PC-3 (cell line): ENCODE measurements at regions not wholly inside any gene's neighbourhood (a gene's known extent, or its start where the extent isn't known, plus 50 kb on each side); places are given as distances from the start of the nearest gene placed in this dataset.

ENCODE experiments used
- ATAC-seq: fragments of 200-7000 bp; cut with Tn5 transposase; 2 replicates; pipeline ENCODE4 v1.9.1; 2020; ENCODE audit warnings: mild to moderate bottlenecking, moderate library complexity
- BruUV-seq: library from RNA; stranded (reverse); fragments of 400-500 nt; replicated peaks from 2 replicates; lab custom pipeline; 2021; lab: Mats Ljungman, UMichigan
- CTCF ChIA-PET: fragments of 300-600 bp; sonication (Branson Sonifier 250); formaldehyde crosslinking; loops from one replicate; lab custom pipeline; 2022; ENCODE audit warnings: antibody characterized with exemption; lab: Charles Lee
- POLR2A ChIA-PET: fragments of 300-600 bp; sonication (Branson Sonifier 250); formaldehyde crosslinking; loops from one replicate; lab custom pipeline; 2022; ENCODE audit warnings: antibody characterized with exemption; ENCODE audit not compliant: unreplicated experiment; lab: Charles Lee
- DNase-seq: peaks from one replicate; pipeline ENCODE4 v3.0.0-alpha.2; 2015
- H2AFZ ChIP-seq: fragments of 300-600 bp; sonication (generic); 2 replicates; pipeline ENCODE4 v1.6.0; 2016; ENCODE audit warnings: antibody characterized with exemption, low read length
- H3F3A ChIP-seq: fragments of 300-600 bp; sonication (generic); one replicate; pipeline ENCODE4 v1.6.0; 2017; ENCODE audit warnings: antibody characterized with exemption, low read length, control low read depth, mild to moderate bottlenecking; ENCODE audit not compliant: unreplicated experiment
- H3K27ac ChIP-seq: fragments of 300-600 bp; sonication (generic); 2 replicates; pipeline ENCODE4 v1.5.1; 2016; ENCODE audit warnings: mild to moderate bottlenecking, low read length
- H3K27me3 ChIP-seq: fragments of 300-600 bp; sonication (generic); 2 replicates; pipeline ENCODE4 v1.6.1; 2016; ENCODE audit warnings: low read length, mixed read lengths
- H3K36me3 ChIP-seq: fragments of 300-600 bp; sonication (generic); 2 replicates; pipeline ENCODE4 v1.6.1; 2016; ENCODE audit warnings: low read depth, mixed run types, low read length, mixed read lengths
- H3K4me1 ChIP-seq: fragments of 300-600 bp; sonication (generic); 2 replicates; pipeline ENCODE4 v1.5.1; 2016; ENCODE audit warnings: low read length; ENCODE audit not compliant: insufficient read depth
- H3K4me2 ChIP-seq: fragments of 300-600 bp; sonication (generic); 2 replicates; pipeline ENCODE4 v1.6.0; 2016; ENCODE audit warnings: low read length
- H3K4me3 ChIP-seq: fragments of 300-600 bp; sonication (generic); 2 replicates; pipeline ENCODE4 v1.5.1; 2016; ENCODE audit warnings: mild to moderate bottlenecking, low read length, mixed read lengths
- H3K79me2 ChIP-seq: fragments of 300-600 bp; sonication (generic); 2 replicates; pipeline ENCODE4 v1.6.1; 2017; ENCODE audit warnings: low read length, mixed read lengths
- H3K9ac ChIP-seq: fragments of 300-600 bp; sonication (generic); 2 replicates; pipeline ENCODE4 v1.6.0; 2016; ENCODE audit warnings: mild to moderate bottlenecking, low read length
- H3K9me2 ChIP-seq: fragments of 300-600 bp; sonication (generic); replicated peaks from 2 replicates; pipeline ENCODE4 v1.6.1; 2016; ENCODE audit warnings: mixed run types, low read length, mixed read lengths
- H3K9me3 ChIP-seq: fragments of 300-600 bp; sonication (generic); 2 replicates; pipeline ENCODE4 v1.6.1; 2016; ENCODE audit warnings: low read length, mixed read lengths
- H4K20me1 ChIP-seq: fragments of 300-600 bp; sonication (generic); 2 replicates; pipeline ENCODE4 v1.6.1; 2016; ENCODE audit warnings: low read length, mixed read lengths
- CTCF ChIP-seq: fragments of 300-600 bp; sonication (generic); conservative IDR thresholded peaks from 2 replicates; pipeline ENCODE4 v1.5.1; 2017; ENCODE audit warnings: antibody characterized with exemption, low read depth, mild to moderate bottlenecking, low read length
- EZH2 ChIP-seq: fragments of 300-600 bp; sonication (generic); IDR thresholded peaks from one replicate; pipeline ENCODE4 v1.6.1; 2017; ENCODE audit warnings: antibody characterized with exemption, mild to moderate bottlenecking, low read length; ENCODE audit not compliant: unreplicated experiment
- EZH2phosphoT487 ChIP-seq: fragments of 300-600 bp; sonication (generic); IDR thresholded peaks from 2 replicates; pipeline ENCODE4 v1.6.1; 2018; ENCODE audit warnings: mild to moderate bottlenecking, antibody characterized with exemption, low read length, borderline replicate concordance
- intact Hi-C: fragments of 100-400 bp; cut with micrococcal nuclease; formaldehyde crosslinking; loops from 2 replicates; pipeline ENCODE4 v1.9.0; 2023

DNA sequence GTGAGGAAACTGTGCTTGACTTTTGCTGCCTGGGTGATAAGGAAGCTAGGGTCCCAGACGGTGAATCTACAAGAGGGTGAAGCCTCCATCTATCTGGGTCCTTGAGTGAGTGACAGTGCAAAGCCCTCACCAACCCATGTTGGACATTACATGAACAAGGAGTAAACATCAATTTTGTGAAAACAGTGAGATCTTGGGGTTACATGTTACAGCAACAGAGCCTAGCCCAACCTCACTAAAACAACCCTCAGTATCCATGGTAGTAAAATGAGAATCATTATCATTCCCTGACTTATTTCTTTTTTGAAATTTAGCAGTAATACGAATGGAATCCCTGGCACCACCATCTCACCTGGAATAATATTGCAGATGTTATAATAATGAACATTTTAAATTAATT lies 103.4 kb downstream of the TSN start:
- H3K27me3 ChIP-seq: peaks cover 40% of the 10 kb centered on the region
- BruUV-seq: no TSS peak
- CTCF ChIA-PET: no interaction called here
- intact Hi-C loops: no loop called here
- no peaks in the 10 kb centered on the region for H3K36me3 ChIP-seq
- H3K4me3 ChIP-seq: no peak overlapping the region
- no peaks in the 10 kb centered on the region for H3K9me3 ChIP-seq
- H3F3A ChIP-seq: no peaks in the 10 kb centered on the region
- no peak overlapping the region for H3K27ac ChIP-seq
- no peaks in the 10 kb centered on the region for H3K9me2 ChIP-seq
- no peak overlapping the region for H3K4me2 ChIP-seq
- H3K4me1 ChIP-seq: no peaks in the 10 kb centered on the region; the same call in 1 of the 2 replicates
- ATAC-seq: no peak
- H4K20me1 ChIP-seq: no peaks in the 10 kb centered on the region
- DNase-seq: no peak
- H3K79me2 ChIP-seq: no peaks in the 10 kb centered on the region
- H3K9ac ChIP-seq: no peak overlapping the region
- no peak overlapping the region for H2AFZ ChIP-seq
- TF ChIP-seq CTCF (no peak), EZH2phosphoT487 (no peak), EZH2 (no peak)
- POLR2A ChIA-PET: no interaction called here

GRCh38 chr2:121860033-121860757 lies 104.7 kb downstream of the TSN start:
- intact Hi-C loops: no loop called here
- TF ChIP-seq CTCF (no peak), EZH2 (no peak), EZH2phosphoT487 (no peak)
- Histone ChIP-seq H3K36me3 (no peaks in the 10 kb centered on the region), H3K9ac (no peak overlapping the region), H3K9me2 (no peaks in the 10 kb centered on the region), H3K79me2 (no peaks in the 10 kb centered on the region), H3F3A (no peaks in the 10 kb centered on the region), H3K27ac (no peak overlapping the region), H3K4me3 (no peak overlapping the region), H2AFZ (no peak overlapping the region), H3K4me1 (no peaks in the 10 kb centered on the region; the same call in 1 of the 2 replicates), H3K9me3 (no peaks in the 10 kb centered on the region), H3K4me2 (no peak overlapping the region), H4K20me1 (no peaks in the 10 kb centered on the region), H3K27me3 (peaks cover 37% of the 10 kb centered on the region)
- DNase-seq: peak; percentile 77
- ChIA-PET CTCF (no interaction called here), POLR2A (no interaction called here)
- BruUV-seq: no TSS peak
- peak; percentile 50 for ATAC-seq

- TF ChIP-seq EZH2phosphoT487 (no peak), EZH2 (no peak), CTCF (no peak)
- Histone ChIP-seq H3K4me1 (no peaks in the 10 kb centered on the region; the same call in 1 of the 2 replicates), H3K4me2 (no peak overlapping the region), H3K36me3 (no peaks in the 10 kb centered on the region), H3K9me2 (no peaks in the 10 kb centered on the region), H3K27me3 (peaks cover 33% of the 10 kb centered on the region), H3F3A (no peaks in the 10 kb centered on the region), H3K79me2 (no peaks in the 10 kb centered on the region), H3K27ac (no peak overlapping the region), H3K9ac (no peak overlapping the region), H4K20me1 (no peaks in the 10 kb centered on the region), H2AFZ (no peak overlapping the region), H3K9me3 (no peaks in the 10 kb centered on the region), H3K4me3 (no peak overlapping the region)
- intact Hi-C loops: no loop called here
- no TSS peak for BruUV-seq
- ATAC-seq (no peak), DNase-seq (no peak)
- POLR2A ChIA-PET: no interaction called here
- CTCF ChIA-PET: no interaction called here
Observed at GRCh38 chr2:121860758-121861227, 105.3 kb downstream of the TSN start.
